Ascending aorta (tissue), 2 donors: ENCODE measurements at regions not wholly inside any gene's neighbourhood (a gene's known extent, or its start where the extent isn't known, plus 50 kb on each side); places are given as distances from the start of the nearest gene placed in this dataset.

Experiments
- DNase-seq, 2 donors: peaks; one replicate each; pipeline ENCODE4 v3.0.0-alpha.2; 2019; ENCODE audit warnings: low spot score in 2 of 2
- H3K27ac ChIP-seq, 2 donors: fragments of 200-600 bp; sonication (generic); one replicate each; pipeline ENCODE4 v1.5.1; 2016 to 2017; ENCODE audit warnings: mild to moderate bottlenecking in 1 of 2
- H3K27me3 ChIP-seq: fragments of 200-600 bp; sonication (generic); one replicate; pipeline ENCODE4 v1.5.1; 2017
- H3K36me3 ChIP-seq, 2 donors: fragments of 200-600 bp; sonication (generic); one replicate each; pipeline ENCODE4 v1.5.1; 2016
- H3K4me1 ChIP-seq, 2 donors: fragments of 200-600 bp; sonication (generic); one replicate each; pipeline ENCODE4 v1.5.1; 2016 to 2017; ENCODE audit warnings: mild to moderate bottlenecking in 1 of 2
- H3K4me3 ChIP-seq, 2 donors: fragments of 200-600 bp; sonication (generic); one replicate each; pipeline ENCODE4 v1.5.1; 2016 to 2017; ENCODE audit warnings: mild to moderate bottlenecking in 1 of 2
- H3K9me3 ChIP-seq, 2 donors: fragments of 200-600 bp; sonication (generic); one replicate each; pipeline ENCODE4 v1.5.1; 2016
- CTCF ChIP-seq, 3 experiments: fragments of 200-600 bp in 2 of 3; fragments of 450-650 bp in 1 of 3; sonication (generic) in 2 of 3; IDR thresholded peaks; one replicate each; pipeline ENCODE4 v1.5.1; 2016 to 2019; ENCODE audit warnings: antibody characterized with exemption in 3 of 3, mild to moderate bottlenecking in 1 of 3, moderate library complexity in 1 of 3
- intact Hi-C: fragments of 100-400 bp; cut with DNase I; formaldehyde crosslinking; loops from one replicate; pipeline ENCODE4 v1.15.1; 2023

GRCh38 chr9:38181866-38182265 is 112.8 kb upstream of the SHB start:
- no peak for TF ChIP-seq CTCF (IDR thresholded peaks at IDR 0.05)
- no peaks in the 10 kb centered on the region for H3K4me1 ChIP-seq
- no peak for DNase-seq
- no peak overlapping the region for H3K4me3 ChIP-seq
- intact Hi-C loops: no loop called here
- H3K27ac ChIP-seq: no peak overlapping the region
- H3K36me3 ChIP-seq: no peaks in the 10 kb centered on the region
- H3K9me3 ChIP-seq: no peaks in the 10 kb centered on the region
- no peaks in the 10 kb centered on the region for H3K27me3 ChIP-seq

- H3K36me3 ChIP-seq: no peaks in the 10 kb centered on the region
- no peak overlapping the region for H3K4me3 ChIP-seq
- H3K27ac ChIP-seq: no peak overlapping the region
- no peak for TF ChIP-seq CTCF (IDR thresholded peaks at IDR 0.05)
- no peaks in the 10 kb centered on the region for H3K27me3 ChIP-seq
- H3K9me3 ChIP-seq: no peaks in the 10 kb centered on the region
- intact Hi-C loops: no loop called here
- no peaks in the 10 kb centered on the region for H3K4me1 ChIP-seq
- DNase-seq: no peak
These were observed 112.2 kb upstream of the SHB start for GRCh38 chr9:38181232-38181631.

- no peaks in the 10 kb centered on the region for H3K4me1 ChIP-seq
- H3K9me3 ChIP-seq: no peaks in the 10 kb centered on the region
- intact Hi-C loops: no loop called here
- H3K36me3 ChIP-seq: no peaks in the 10 kb centered on the region
- TF ChIP-seq CTCF (IDR thresholded peaks at IDR 0.05): no peak
- no peak overlapping the region for H3K27ac ChIP-seq
- no peak for DNase-seq
- no peaks in the 10 kb centered on the region for H3K27me3 ChIP-seq
- no peak overlapping the region for H3K4me3 ChIP-seq
These were observed 111.6 kb upstream of the SHB start for GRCh38 chr9:38180656-38181055.

- intact Hi-C loops: no loop called here
- Histone ChIP-seq H3K4me1 (no peaks in the 10 kb centered on the region), H3K36me3 (no peaks in the 10 kb centered on the region), H3K27ac (no peak overlapping the region), H3K27me3 (no peaks in the 10 kb centered on the region), H3K9me3 (no peaks in the 10 kb centered on the region), H3K4me3 (no peak overlapping the region)
- no peak for DNase-seq
- TF ChIP-seq CTCF (IDR thresholded peaks at IDR 0.05): no peak
These were observed 110.9 kb upstream of the SHB start for GRCh38 chr9:38179965-38180364.

- no peak for TF ChIP-seq CTCF (IDR thresholded peaks at IDR 0.05)
- no peak overlapping the region for H3K4me3 ChIP-seq
- H3K9me3 ChIP-seq: no peaks in the 10 kb centered on the region
- intact Hi-C loops: no loop called here
- no peaks in the 10 kb centered on the region for H3K36me3 ChIP-seq
- no peaks in the 10 kb centered on the region for H3K4me1 ChIP-seq
- no peaks in the 10 kb centered on the region for H3K27me3 ChIP-seq
- DNase-seq: no peak
- H3K27ac ChIP-seq: no peak overlapping the region
These were observed 109.2 kb upstream of the SHB start for GRCh38 chr9:38178237-38178636.

GRCh38 chr9:38177680-38178079 is 108.7 kb upstream of the SHB start:
- no peak for DNase-seq
- H3K9me3 ChIP-seq: no peaks in the 10 kb centered on the region
- H3K4me1 ChIP-seq: no peaks in the 10 kb centered on the region
- no peaks in the 10 kb centered on the region for H3K27me3 ChIP-seq
- H3K27ac ChIP-seq: no peak overlapping the region
- no peak for TF ChIP-seq CTCF (IDR thresholded peaks at IDR 0.05)
- intact Hi-C loops: no loop called here
- no peaks in the 10 kb centered on the region for H3K36me3 ChIP-seq
- H3K4me3 ChIP-seq: no peak overlapping the region
